CD4-positive, alpha-beta T cell (primary cell): ENCODE measurements at regions not wholly inside any gene's neighbourhood (a gene's known extent, or its start where the extent isn't known, plus 50 kb on each side); places are given as distances from the start of the nearest gene placed in this dataset.

Source experiments
- ATAC-seq: fragments of 200-7000 bp; cut with Tn5 transposase; one replicate; pipeline ENCODE4 v1.10.0; 2022; ENCODE audit warnings: mild to moderate bottlenecking; ENCODE audit not compliant: poor library complexity
- CTCF ChIA-PET: fragments of 350-600 bp; sonication (Branson Sonifier 250); formaldehyde crosslinking; loops from one replicate; lab custom pipeline; 2021; ENCODE audit warnings: antibody characterized with exemption, inconsistent platforms; lab: Charles Lee
- POLR2A ChIA-PET: fragments of 350-600 bp; sonication (Branson Sonifier 250); formaldehyde crosslinking; loops from one replicate; lab custom pipeline; 2021; ENCODE audit warnings: antibody characterized with exemption, inconsistent platforms; lab: Charles Lee
- DNase-seq, 14 experiments: peaks; one replicate each; pipeline ENCODE4 v3.0.0-alpha.2; 2013 to 2020; ENCODE audit warnings: mixed read lengths in 2 of 14
- H3K27ac ChIP-seq, 2 donors: one replicate each; pipeline versions ENCODE4 v1.5.1 to v1.7.0; 2013; ENCODE audit warnings: low read length in 2 of 2, low read depth in 1 of 2, mild to moderate bottlenecking in 1 of 2
- H3K27me3 ChIP-seq, 2 experiments: 1 replicate in 1 of 2; 2 replicates in 1 of 2; pipeline versions ENCODE4 v1.6.1 to v1.7.0; 2013; ENCODE audit warnings: low read length in 2 of 2, control low read depth in 1 of 2, mild to moderate bottlenecking in 1 of 2, moderate library complexity in 1 of 2; ENCODE audit not compliant: insufficient read depth in 2 of 2, control insufficient read depth in 1 of 2
- H3K36me3 ChIP-seq: one replicate; pipeline ENCODE4 v1.6.1; 2013; ENCODE audit warnings: low read length, control low read depth; ENCODE audit not compliant: insufficient read depth
- H3K4me1 ChIP-seq: one replicate; pipeline ENCODE4 v1.6.1; 2013; ENCODE audit warnings: low read length, control low read depth; ENCODE audit not compliant: insufficient read depth
- H3K4me3 ChIP-seq: one replicate; pipeline ENCODE4 v1.5.1; 2013; ENCODE audit warnings: mild to moderate bottlenecking, low read length, moderate library complexity
- H3K9me3 ChIP-seq, 2 experiments: 1 replicate in 1 of 2; 2 replicates in 1 of 2; pipeline versions ENCODE4 v1.6.1 to v1.7.0; 2013; ENCODE audit warnings: low read length in 2 of 2, mild to moderate bottlenecking in 2 of 2, control low read depth in 1 of 2, moderate library complexity in 1 of 2; ENCODE audit not compliant: control insufficient read depth in 1 of 2, insufficient read depth in 1 of 2
- H3K27ac Mint-ChIP-seq: one replicate; pipeline ENCODE4 v1.8.0; 2020; ENCODE audit warnings: mixed read lengths
- H3K27me3 Mint-ChIP-seq: one replicate; pipeline ENCODE4 v1.8.0; 2021; ENCODE audit warnings: mixed read lengths
- H3K36me3 Mint-ChIP-seq: one replicate; pipeline ENCODE4 v1.8.0; 2021; ENCODE audit warnings: low read depth, mixed read lengths
- H3K4me1 Mint-ChIP-seq: one replicate; pipeline ENCODE4 v1.8.0; 2021; ENCODE audit warnings: low read depth, mixed read lengths
- H3K4me3 Mint-ChIP-seq: one replicate; pipeline ENCODE4 v1.8.0; 2020; ENCODE audit warnings: mild to moderate bottlenecking, mixed read lengths
- H3K9me3 Mint-ChIP-seq: one replicate; pipeline ENCODE4 v1.8.0; 2020; ENCODE audit warnings: mixed read lengths
- CTCF ChIP-seq: fragments of 200-600 bp; IDR thresholded peaks from one replicate; pipeline ENCODE4 v1.8.0; 2022; ENCODE audit warnings: antibody characterized with exemption, mild to moderate bottlenecking
- intact Hi-C, 2 experiments: fragments of 100-400 bp; cut with DNase I in 1 of 2; cut with micrococcal nuclease in 1 of 2; formaldehyde crosslinking; loops; one replicate each; pipeline versions ENCODE4 v1.15.1 to v1.9.0; 2023 to 2025; cut with DNase I, micrococcal nuclease

- DNase-seq (no peak), ATAC-seq (no peak)
- Histone ChIP-seq H3K4me3 (no peak overlapping the region), H3K9me3 (peaks cover 0 to 10% of the 10 kb centered on the region in 2 experiments), H3K4me1 (no peaks in the 10 kb centered on the region), H3K36me3 (no peaks in the 10 kb centered on the region), H3K27me3 (peaks cover 0 to 2% of the 10 kb centered on the region in 2 experiments), H3K27ac (no peak overlapping the region)
- no peak overlapping the region for H3K27ac Mint-ChIP-seq
- peaks cover 41% of the 10 kb centered on the region for H3K27me3 Mint-ChIP-seq
- no peaks in the 10 kb centered on the region for H3K9me3 Mint-ChIP-seq
- no peaks in the 10 kb centered on the region for H3K4me1 Mint-ChIP-seq
- TF ChIP-seq CTCF, result no peak
- intact Hi-C loops, result no loop called here
- ChIA-PET CTCF (no interaction called here), POLR2A (no interaction called here)
- H3K36me3 Mint-ChIP-seq, result no peaks in the 10 kb centered on the region
- no peak overlapping the region for H3K4me3 Mint-ChIP-seq
Observed at GRCh38 chr1:29827237-29827750, 591.0 kb downstream of the PTPRU start.

DNA sequence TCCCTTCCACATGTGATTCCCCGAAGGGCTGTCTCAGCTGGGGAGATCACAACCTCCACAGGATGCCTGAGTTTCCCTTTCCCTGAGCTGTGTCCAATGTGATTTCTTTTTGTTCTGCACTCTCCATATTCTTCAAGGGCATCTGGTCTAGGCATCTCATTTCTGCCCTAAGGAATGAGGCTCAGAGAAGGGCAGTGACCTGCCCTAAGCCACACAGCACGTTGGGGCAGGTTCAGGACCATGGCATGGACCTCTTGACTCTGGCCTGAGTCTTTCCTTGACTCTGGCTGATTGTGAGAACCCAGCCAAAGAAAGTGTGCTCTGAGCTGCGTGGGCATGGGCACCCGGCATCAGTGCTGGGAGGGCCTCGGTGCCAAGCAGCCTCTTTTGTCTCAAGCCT, 590.3 kb downstream of the PTPRU start:
- Mint-ChIP-seq H3K36me3 (no peaks in the 10 kb centered on the region), H3K4me1 (no peaks in the 10 kb centered on the region), H3K4me3 (no peak overlapping the region), H3K9me3 (no peaks in the 10 kb centered on the region), H3K27me3 (peaks cover 45% of the 10 kb centered on the region), H3K27ac (no peak overlapping the region)
- Histone ChIP-seq H3K27ac (no peak overlapping the region), H3K9me3 (peaks cover 0 to 10% of the 10 kb centered on the region in 2 experiments), H3K4me1 (no peaks in the 10 kb centered on the region), H3K4me3 (no peak overlapping the region), H3K36me3 (no peaks in the 10 kb centered on the region), H3K27me3 (peaks cover 0 to 2% of the 10 kb centered on the region in 2 experiments)
- ChIA-PET CTCF (no interaction called here), POLR2A (no interaction called here)
- DNase-seq (no peak), ATAC-seq (no peak)
- TF ChIP-seq CTCF, result no peak
- intact Hi-C loops, result no loop called here

- TF ChIP-seq CTCF, result no peak
- no peaks in the 10 kb centered on the region for H3K36me3 ChIP-seq
- Mint-ChIP-seq H3K36me3 (no peaks in the 10 kb centered on the region), H3K27ac (no peak overlapping the region), H3K4me1 (no peaks in the 10 kb centered on the region), H3K9me3 (no peaks in the 10 kb centered on the region), H3K27me3 (peaks cover 47% of the 10 kb centered on the region), H3K4me3 (no peak overlapping the region)
- ATAC-seq (no peak), DNase-seq (no peak)
- ChIA-PET CTCF (no interaction called here), POLR2A (no interaction called here)
- no peaks in the 10 kb centered on the region for H3K4me1 ChIP-seq
- peaks cover 0 to 2% of the 10 kb centered on the region in 2 experiments for H3K27me3 ChIP-seq
- peaks cover 0 to 10% of the 10 kb centered on the region in 2 experiments for H3K9me3 ChIP-seq
- intact Hi-C loops, result no loop called here
- no peak overlapping the region for H3K4me3 ChIP-seq
- H3K27ac ChIP-seq, result no peak overlapping the region
Observed at GRCh38 chr1:29825941-29826415, 589.7 kb downstream of the PTPRU start.
